ENCODE measurements at regions not wholly inside any gene's neighbourhood (a gene's known extent, or its start where the extent isn't known, plus 50 kb on each side); places are given as distances from the start of the nearest gene placed in this dataset.
"Not testable (repeated sequence)": the region's sequence is repeated elsewhere in the genome, so short reads cannot be mapped to it uniquely, and the experiment has no call there.

GRCh38 chr10:34957531-34957930 lies 132.6 kb downstream of the CUL2 start:
- no peak for DNase-seq
- POLR2A ChIA-PET = no interaction called here
- Mint-ChIP-seq H3K4me3 (no peak overlapping the region), H3K27ac (no peak overlapping the region), H3K9me3 (no peaks in the 10 kb centered on the region), H3K4me1 (no peaks in the 10 kb centered on the region), H3K36me3 (ENCODE audit: low read depth) (no peaks in the 10 kb centered on the region), H3K27me3 (peaks cover 2% of the 10 kb centered on the region)
- CTCF ChIA-PET = no interaction called here
- TF ChIP-seq, protein P1, sequence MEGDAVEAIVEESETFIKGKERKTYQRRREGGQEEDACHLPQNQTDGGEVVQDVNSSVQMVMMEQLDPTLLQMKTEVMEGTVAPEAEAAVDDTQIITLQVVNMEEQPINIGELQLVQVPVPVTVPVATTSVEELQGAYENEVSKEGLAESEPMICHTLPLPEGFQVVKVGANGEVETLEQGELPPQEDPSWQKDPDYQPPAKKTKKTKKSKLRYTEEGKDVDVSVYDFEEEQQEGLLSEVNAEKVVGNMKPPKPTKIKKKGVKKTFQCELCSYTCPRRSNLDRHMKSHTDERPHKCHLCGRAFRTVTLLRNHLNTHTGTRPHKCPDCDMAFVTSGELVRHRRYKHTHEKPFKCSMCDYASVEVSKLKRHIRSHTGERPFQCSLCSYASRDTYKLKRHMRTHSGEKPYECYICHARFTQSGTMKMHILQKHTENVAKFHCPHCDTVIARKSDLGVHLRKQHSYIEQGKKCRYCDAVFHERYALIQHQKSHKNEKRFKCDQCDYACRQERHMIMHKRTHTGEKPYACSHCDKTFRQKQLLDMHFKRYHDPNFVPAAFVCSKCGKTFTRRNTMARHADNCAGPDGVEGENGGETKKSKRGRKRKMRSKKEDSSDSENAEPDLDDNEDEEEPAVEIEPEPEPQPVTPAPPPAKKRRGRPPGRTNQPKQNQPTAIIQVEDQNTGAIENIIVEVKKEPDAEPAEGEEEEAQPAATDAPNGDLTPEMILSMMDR (IDR thresholded peaks at IDR 0.05) = no peak
- no peak for ATAC-seq (ENCODE audit: low read depth)
- intact Hi-C loops (cut with micrococcal nuclease) = no loop called here

DNA sequence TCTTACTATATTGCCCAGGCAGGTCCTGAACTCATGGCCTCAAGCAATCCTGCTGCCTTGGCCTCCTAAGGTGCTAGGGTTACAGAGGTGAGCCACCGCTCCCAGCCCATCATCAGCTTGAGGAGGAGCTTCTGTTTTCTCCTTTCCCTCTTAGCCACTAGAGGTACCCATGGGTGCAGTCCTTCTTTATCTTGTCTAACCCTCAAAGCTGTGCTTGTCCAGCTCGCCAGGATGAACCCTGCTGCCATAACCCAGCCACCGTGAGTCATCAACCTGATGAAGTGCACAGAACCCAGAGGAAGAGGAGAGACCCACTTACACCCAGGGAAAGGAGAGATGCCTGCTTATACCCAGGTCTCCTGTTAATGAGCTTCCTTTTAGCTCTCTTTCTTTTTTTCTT lies 133.4 kb downstream of the CUL2 start:
- intact Hi-C loops (cut with micrococcal nuclease) = no loop called here
- CTCF ChIA-PET = no interaction called here
- H3K36me3 Mint-ChIP-seq (ENCODE audit: low read depth) = no peaks in the 10 kb centered on the region
- POLR2A ChIA-PET = no interaction called here
- ATAC-seq (ENCODE audit: low read depth) (no peak), DNase-seq (no peak)
- TF ChIP-seq, protein P1 (IDR thresholded peaks at IDR 0.05) = no peak
- no peak overlapping the region for H3K27ac Mint-ChIP-seq
- H3K9me3 Mint-ChIP-seq = no peaks in the 10 kb centered on the region
- no peaks in the 10 kb centered on the region for H3K4me1 Mint-ChIP-seq
- H3K27me3 Mint-ChIP-seq = peaks cover 2% of the 10 kb centered on the region
- H3K4me3 Mint-ChIP-seq = no peak overlapping the region

- no peak for ATAC-seq (ENCODE audit: low read depth)
- no peak overlapping the region for H3K27ac Mint-ChIP-seq
- TF ChIP-seq, protein P1 (IDR thresholded peaks at IDR 0.05) = no peak
- ChIA-PET POLR2A (no interaction called here), CTCF (no interaction called here)
- DNase-seq = no peak
- peaks cover 2% of the 10 kb centered on the region for H3K27me3 Mint-ChIP-seq
- intact Hi-C loops (cut with micrococcal nuclease) = no loop called here
- H3K9me3 Mint-ChIP-seq = no peaks in the 10 kb centered on the region
- H3K36me3 Mint-ChIP-seq (ENCODE audit: low read depth) = no peaks in the 10 kb centered on the region
- no peak overlapping the region for H3K4me3 Mint-ChIP-seq
- H3K4me1 Mint-ChIP-seq = no peaks in the 10 kb centered on the region
Observed at GRCh38 chr10:34955391-34955790, 134.8 kb downstream of the CUL2 start.

DNA sequence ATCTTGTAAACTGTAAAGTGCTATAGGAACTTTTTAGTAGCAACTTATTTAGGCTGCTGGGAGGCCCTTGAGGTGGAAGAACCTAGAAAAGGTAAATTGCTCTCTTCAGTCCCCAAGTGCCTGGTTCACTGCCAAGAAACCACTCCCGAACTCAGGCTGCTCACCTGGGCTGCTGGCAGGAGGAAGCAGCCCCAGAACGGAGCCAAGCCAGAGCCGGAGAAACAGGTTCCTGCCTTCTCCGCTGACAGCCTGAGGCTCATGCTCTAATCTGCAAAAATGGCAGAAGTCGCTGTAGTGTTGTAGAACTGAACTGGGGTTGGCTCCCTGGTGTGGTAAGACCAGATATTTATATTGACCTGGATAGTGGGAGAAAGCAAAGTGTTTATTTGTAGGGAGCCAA lies 136.0 kb downstream of the CUL2 start:
- POLR2A ChIA-PET = interaction anchor here (0.7 kb wide), 1 partner anchor 228 kb away, joined by 6 read pairs; no protein-coding TSS in a partner anchor
- intact Hi-C loops (cut with micrococcal nuclease) = no loop called here
- TF ChIP-seq, protein P1 (IDR thresholded peaks at IDR 0.05) = no peak

GRCh38 chr10:34951263-34951887 lies 136.3 kb upstream of the PARD3 start:
- H3K4me3 Mint-ChIP-seq; DNase-seq; POLR2A ChIA-PET; intact Hi-C loops (cut with micrococcal nuclease); H3K36me3 Mint-ChIP-seq (ENCODE audit: low read depth); CTCF ChIA-PET; H3K9me3 Mint-ChIP-seq; H3K4me1 Mint-ChIP-seq; ATAC-seq (ENCODE audit: low read depth); H3K27ac Mint-ChIP-seq; H3K27me3 Mint-ChIP-seq: not testable (repeated sequence)

More for the DNA sequence above, 136.0 kb downstream of the CUL2 start:
- Mint-ChIP-seq H3K36me3 (ENCODE audit: low read depth) (no peaks in the 10 kb centered on the region), H3K27ac (no peak overlapping the region), H3K4me3 (no peak overlapping the region), H3K9me3 (no peaks in the 10 kb centered on the region), H3K4me1 (no peaks in the 10 kb centered on the region), H3K27me3 (peaks cover 2% of the 10 kb centered on the region)
- DNase-seq (no peak), ATAC-seq (ENCODE audit: low read depth) (no peak)
- CTCF ChIA-PET = no interaction called here

- H3K27ac Mint-ChIP-seq; ATAC-seq (ENCODE audit: low read depth); H3K4me3 Mint-ChIP-seq; POLR2A ChIA-PET; CTCF ChIA-PET; H3K36me3 Mint-ChIP-seq (ENCODE audit: low read depth); H3K4me1 Mint-ChIP-seq; DNase-seq; H3K27me3 Mint-ChIP-seq; intact Hi-C loops (cut with micrococcal nuclease); H3K9me3 Mint-ChIP-seq: not testable (repeated sequence)
Observed at GRCh38 chr10:34945951-34946522, 130.9 kb upstream of the PARD3 start.

Data from activated B cell treated with CpG ODN at 0.5 μM for 24 hours (primary cell).